Prostate gland (tissue), 2 donors: ENCODE measurements at regions not wholly inside any gene's neighbourhood (a gene's known extent, or its start where the extent isn't known, plus 50 kb on each side); places are given as distances from the start of the nearest gene placed in this dataset.
A peak's percentile ranks its signal among the peaks of the same experiment; 100 is the strongest.

Experiments
- POLR2A ChIP-seq: fragments of 450-650 bp; IDR thresholded peaks from one replicate; pipeline ENCODE4 v1.6.1; 2016; ENCODE audit warnings: antibody characterized with exemption, mild to moderate bottlenecking
- POLR2AphosphoS5 ChIP-seq: sonication (generic); formaldehyde crosslinking; IDR thresholded peaks from one replicate; pipeline ENCODE4 v1.6.1; 2017; ENCODE audit warnings: antibody characterized with exemption
- TF ChIP-seq, protein P1 (sequence below), 4 experiments: fragments of 200-600 bp in 2 of 4; fragments of 450-650 bp in 2 of 4; sonication (generic) in 2 of 4; IDR thresholded peaks; 1 replicate in 3 of 4; 2 replicates in 1 of 4; pipeline ENCODE4 v1.5.1; 2016 to 2019; ENCODE audit warnings: antibody characterized with exemption in 4 of 4, mild to moderate bottlenecking in 2 of 4, moderate library complexity in 2 of 4

DNA sequence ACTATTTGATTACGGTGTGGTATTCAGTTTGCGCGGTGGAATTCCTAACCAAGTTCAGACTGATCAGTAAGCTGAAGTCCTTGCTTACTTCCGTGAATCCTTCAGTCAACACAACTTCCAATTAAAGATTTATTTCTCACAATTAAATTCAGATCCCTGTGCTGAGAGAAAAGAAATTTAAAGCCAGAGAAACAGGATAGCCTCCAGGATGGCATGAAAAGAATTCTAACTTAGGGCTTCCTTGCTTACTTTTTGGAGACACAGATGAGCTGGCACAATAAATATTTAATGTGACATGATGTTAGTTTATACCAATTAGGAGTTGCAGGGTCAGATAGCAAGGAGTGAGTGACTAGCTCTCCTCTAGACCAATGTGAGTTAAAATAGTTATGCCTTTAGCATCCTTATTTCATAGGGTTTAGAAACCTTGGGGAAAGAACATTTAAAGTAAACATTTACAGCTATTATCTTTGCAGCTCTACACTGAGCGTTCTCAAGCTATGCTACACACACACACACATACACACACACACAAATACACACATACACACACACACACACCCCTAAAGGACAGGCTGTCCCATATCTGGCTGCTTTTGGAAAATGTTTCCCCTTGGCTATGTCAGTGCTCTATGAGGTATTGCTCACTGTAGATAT is 151.0 kb downstream of the TRIB2 start:
- TF ChIP-seq, protein P1, sequence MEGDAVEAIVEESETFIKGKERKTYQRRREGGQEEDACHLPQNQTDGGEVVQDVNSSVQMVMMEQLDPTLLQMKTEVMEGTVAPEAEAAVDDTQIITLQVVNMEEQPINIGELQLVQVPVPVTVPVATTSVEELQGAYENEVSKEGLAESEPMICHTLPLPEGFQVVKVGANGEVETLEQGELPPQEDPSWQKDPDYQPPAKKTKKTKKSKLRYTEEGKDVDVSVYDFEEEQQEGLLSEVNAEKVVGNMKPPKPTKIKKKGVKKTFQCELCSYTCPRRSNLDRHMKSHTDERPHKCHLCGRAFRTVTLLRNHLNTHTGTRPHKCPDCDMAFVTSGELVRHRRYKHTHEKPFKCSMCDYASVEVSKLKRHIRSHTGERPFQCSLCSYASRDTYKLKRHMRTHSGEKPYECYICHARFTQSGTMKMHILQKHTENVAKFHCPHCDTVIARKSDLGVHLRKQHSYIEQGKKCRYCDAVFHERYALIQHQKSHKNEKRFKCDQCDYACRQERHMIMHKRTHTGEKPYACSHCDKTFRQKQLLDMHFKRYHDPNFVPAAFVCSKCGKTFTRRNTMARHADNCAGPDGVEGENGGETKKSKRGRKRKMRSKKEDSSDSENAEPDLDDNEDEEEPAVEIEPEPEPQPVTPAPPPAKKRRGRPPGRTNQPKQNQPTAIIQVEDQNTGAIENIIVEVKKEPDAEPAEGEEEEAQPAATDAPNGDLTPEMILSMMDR (IDR thresholded peaks at IDR 0.05), result no peak
- TF ChIP-seq POLR2A (no peak), POLR2AphosphoS5 (peak; percentile 46)
